ENCODE measurements at regions not wholly inside any gene's neighbourhood (a gene's known extent, or its start where the extent isn't known, plus 50 kb on each side); places are given as distances from the start of the nearest gene placed in this dataset.

DNA sequence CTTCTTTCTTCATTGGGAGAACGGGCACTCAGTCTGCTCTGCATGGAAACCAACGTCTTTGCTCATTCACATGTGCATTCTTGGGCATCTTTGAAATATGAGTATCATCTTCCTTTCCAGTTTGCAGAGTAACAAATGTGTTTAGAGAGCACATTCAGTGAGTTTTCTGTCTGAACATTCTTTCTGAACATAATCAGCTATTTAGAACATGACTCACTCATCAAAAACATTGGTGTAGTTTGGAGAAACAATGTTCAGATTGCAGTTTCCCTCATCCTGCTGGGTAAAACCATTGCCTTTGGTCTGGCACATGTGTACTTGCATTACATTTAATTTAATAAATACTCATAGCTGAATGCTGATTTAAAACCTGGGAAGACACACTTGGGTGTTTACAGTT lies 81.5 kb upstream of the F9 start:
- WGBS, result 54% methylated on average over 2 of the region's 2 CpGs
- H3K4me3 ChIP-seq (ENCODE audit: low read depth in 1 of 3, low read length in 3 of 3), result no peak overlapping the region
- H3K27ac ChIP-seq (ENCODE audit: low read depth in 1 of 2, low read length in 2 of 2), result no peak overlapping the region
- peaks cover 0 to 4% (median 0%) of the 10 kb centered on the region in 4 donors for H3K27me3 ChIP-seq (ENCODE audit: control insufficient read depth in 4 of 4, insufficient read depth in 4 of 4, low read length in 3 of 4)
- no peaks in the 10 kb centered on the region for H3K36me3 ChIP-seq (ENCODE audit: control insufficient read depth in 4 of 4, insufficient read depth in 3 of 4, low read depth in 1 of 4, low read length in 3 of 4)
- no peak overlapping the region for H3K9ac ChIP-seq (ENCODE audit: low read depth in 1 of 2, low read length in 2 of 2)
- DNase-seq (ENCODE audit: low spot score), result no peak
- TF ChIP-seq EGR1 (IDR thresholded peaks at IDR 0.05; ENCODE audit: low read depth in 2 of 2) (no peak), FOXA1 (IDR thresholded peaks at IDR 0.05) (no peak), NR2F2 (IDR thresholded peaks at IDR 0.05) (no peak), TAF1 (conservative IDR thresholded peaks at IDR 0.05) (no peak), JUND (IDR thresholded peaks at IDR 0.05) (no peak), RAD21 (IDR thresholded peaks at IDR 0.05) (no peak), ZBTB33 (IDR thresholded peaks at IDR 0.05) (no peak), RXRA (IDR thresholded peaks at IDR 0.05) (no peak), HNF4G (IDR thresholded peaks at IDR 0.05) (no peak), GABPA (IDR thresholded peaks at IDR 0.05 in 1 of 2, conservative IDR thresholded peaks at IDR 0.05 in 1 of 2) (no peak), HNF4A (conservative IDR thresholded peaks at IDR 0.05) (no peak), FOXA2 (IDR thresholded peaks at IDR 0.05) (no peak), SP1 (IDR thresholded peaks at IDR 0.05) (no peak)
- TF ChIP-seq, protein P1, sequence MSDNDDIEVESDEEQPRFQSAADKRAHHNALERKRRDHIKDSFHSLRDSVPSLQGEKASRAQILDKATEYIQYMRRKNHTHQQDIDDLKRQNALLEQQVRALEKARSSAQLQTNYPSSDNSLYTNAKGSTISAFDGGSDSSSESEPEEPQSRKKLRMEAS (IDR thresholded peaks at IDR 0.05), result no peak
- TF ChIP-seq, protein P2, sequence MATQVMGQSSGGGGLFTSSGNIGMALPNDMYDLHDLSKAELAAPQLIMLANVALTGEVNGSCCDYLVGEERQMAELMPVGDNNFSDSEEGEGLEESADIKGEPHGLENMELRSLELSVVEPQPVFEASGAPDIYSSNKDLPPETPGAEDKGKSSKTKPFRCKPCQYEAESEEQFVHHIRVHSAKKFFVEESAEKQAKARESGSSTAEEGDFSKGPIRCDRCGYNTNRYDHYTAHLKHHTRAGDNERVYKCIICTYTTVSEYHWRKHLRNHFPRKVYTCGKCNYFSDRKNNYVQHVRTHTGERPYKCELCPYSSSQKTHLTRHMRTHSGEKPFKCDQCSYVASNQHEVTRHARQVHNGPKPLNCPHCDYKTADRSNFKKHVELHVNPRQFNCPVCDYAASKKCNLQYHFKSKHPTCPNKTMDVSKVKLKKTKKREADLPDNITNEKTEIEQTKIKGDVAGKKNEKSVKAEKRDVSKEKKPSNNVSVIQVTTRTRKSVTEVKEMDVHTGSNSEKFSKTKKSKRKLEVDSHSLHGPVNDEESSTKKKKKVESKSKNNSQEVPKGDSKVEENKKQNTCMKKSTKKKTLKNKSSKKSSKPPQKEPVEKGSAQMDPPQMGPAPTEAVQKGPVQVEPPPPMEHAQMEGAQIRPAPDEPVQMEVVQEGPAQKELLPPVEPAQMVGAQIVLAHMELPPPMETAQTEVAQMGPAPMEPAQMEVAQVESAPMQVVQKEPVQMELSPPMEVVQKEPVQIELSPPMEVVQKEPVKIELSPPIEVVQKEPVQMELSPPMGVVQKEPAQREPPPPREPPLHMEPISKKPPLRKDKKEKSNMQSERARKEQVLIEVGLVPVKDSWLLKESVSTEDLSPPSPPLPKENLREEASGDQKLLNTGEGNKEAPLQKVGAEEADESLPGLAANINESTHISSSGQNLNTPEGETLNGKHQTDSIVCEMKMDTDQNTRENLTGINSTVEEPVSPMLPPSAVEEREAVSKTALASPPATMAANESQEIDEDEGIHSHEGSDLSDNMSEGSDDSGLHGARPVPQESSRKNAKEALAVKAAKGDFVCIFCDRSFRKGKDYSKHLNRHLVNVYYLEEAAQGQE (IDR thresholded peaks at IDR 0.05), result no peak
- TF ChIP-seq, protein P3, sequence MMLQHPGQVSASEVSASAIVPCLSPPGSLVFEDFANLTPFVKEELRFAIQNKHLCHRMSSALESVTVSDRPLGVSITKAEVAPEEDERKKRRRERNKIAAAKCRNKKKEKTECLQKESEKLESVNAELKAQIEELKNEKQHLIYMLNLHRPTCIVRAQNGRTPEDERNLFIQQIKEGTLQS (IDR thresholded peaks at IDR 0.05), result no peak
- TF ChIP-seq, protein P4, sequence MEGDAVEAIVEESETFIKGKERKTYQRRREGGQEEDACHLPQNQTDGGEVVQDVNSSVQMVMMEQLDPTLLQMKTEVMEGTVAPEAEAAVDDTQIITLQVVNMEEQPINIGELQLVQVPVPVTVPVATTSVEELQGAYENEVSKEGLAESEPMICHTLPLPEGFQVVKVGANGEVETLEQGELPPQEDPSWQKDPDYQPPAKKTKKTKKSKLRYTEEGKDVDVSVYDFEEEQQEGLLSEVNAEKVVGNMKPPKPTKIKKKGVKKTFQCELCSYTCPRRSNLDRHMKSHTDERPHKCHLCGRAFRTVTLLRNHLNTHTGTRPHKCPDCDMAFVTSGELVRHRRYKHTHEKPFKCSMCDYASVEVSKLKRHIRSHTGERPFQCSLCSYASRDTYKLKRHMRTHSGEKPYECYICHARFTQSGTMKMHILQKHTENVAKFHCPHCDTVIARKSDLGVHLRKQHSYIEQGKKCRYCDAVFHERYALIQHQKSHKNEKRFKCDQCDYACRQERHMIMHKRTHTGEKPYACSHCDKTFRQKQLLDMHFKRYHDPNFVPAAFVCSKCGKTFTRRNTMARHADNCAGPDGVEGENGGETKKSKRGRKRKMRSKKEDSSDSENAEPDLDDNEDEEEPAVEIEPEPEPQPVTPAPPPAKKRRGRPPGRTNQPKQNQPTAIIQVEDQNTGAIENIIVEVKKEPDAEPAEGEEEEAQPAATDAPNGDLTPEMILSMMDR (IDR thresholded peaks at IDR 0.05; ENCODE audit: low read depth, low read length, missing input control), result no peak
- no peaks in the 10 kb centered on the region for H3K4me1 ChIP-seq (ENCODE audit: control insufficient read depth in 4 of 4, insufficient read depth in 4 of 4, low read length in 3 of 4)
- H3K9me3 ChIP-seq (ENCODE audit: control insufficient read depth in 4 of 4, low read length in 3 of 4), result peaks cover 0 to 4% (median 0%) of the 10 kb centered on the region in 4 donors

GRCh38 chrX:139446832-139447231 lies 83.7 kb upstream of the F9 start:
- DNase-seq (ENCODE audit: low spot score), result no peak
- WGBS, result 97% methylated on average over 40 of the region's 40 CpGs
- Histone ChIP-seq H3K4me3 (ENCODE audit: low read depth in 1 of 3, low read length in 3 of 3) (no peak overlapping the region), H3K4me1 (ENCODE audit: control insufficient read depth in 4 of 4, insufficient read depth in 4 of 4, low read length in 3 of 4) (no peaks in the 10 kb centered on the region), H3K9me3 (ENCODE audit: control insufficient read depth in 4 of 4, low read length in 3 of 4) (peaks cover 0 to 9% (median 0%) of the 10 kb centered on the region in 4 donors), H3K9ac (ENCODE audit: low read depth in 1 of 2, low read length in 2 of 2) (no peak overlapping the region), H3K27me3 (ENCODE audit: control insufficient read depth in 4 of 4, insufficient read depth in 4 of 4, low read length in 3 of 4) (peaks cover 0 to 4% (median 0%) of the 10 kb centered on the region in 4 donors), H3K27ac (ENCODE audit: low read depth in 1 of 2, low read length in 2 of 2) (no peak overlapping the region), H3K36me3 (ENCODE audit: control insufficient read depth in 4 of 4, insufficient read depth in 3 of 4, low read depth in 1 of 4, low read length in 3 of 4) (no peaks in the 10 kb centered on the region)
- TF ChIP-seq, protein P4 (IDR thresholded peaks at IDR 0.05; ENCODE audit: low read depth, low read length, missing input control), result no peak
- TF ChIP-seq EGR1 (IDR thresholded peaks at IDR 0.05; ENCODE audit: low read depth in 2 of 2) (no peak), JUND (IDR thresholded peaks at IDR 0.05) (no peak)
- TF ChIP-seq, protein P2 (IDR thresholded peaks at IDR 0.05), result no peak
- TF ChIP-seq, protein P3 (IDR thresholded peaks at IDR 0.05), result no peak
